ENCODE measurements at regions not wholly inside any gene's neighbourhood (a gene's known extent, or its start where the extent isn't known, plus 50 kb on each side); places are given as distances from the start of the nearest gene placed in this dataset.

DNA sequence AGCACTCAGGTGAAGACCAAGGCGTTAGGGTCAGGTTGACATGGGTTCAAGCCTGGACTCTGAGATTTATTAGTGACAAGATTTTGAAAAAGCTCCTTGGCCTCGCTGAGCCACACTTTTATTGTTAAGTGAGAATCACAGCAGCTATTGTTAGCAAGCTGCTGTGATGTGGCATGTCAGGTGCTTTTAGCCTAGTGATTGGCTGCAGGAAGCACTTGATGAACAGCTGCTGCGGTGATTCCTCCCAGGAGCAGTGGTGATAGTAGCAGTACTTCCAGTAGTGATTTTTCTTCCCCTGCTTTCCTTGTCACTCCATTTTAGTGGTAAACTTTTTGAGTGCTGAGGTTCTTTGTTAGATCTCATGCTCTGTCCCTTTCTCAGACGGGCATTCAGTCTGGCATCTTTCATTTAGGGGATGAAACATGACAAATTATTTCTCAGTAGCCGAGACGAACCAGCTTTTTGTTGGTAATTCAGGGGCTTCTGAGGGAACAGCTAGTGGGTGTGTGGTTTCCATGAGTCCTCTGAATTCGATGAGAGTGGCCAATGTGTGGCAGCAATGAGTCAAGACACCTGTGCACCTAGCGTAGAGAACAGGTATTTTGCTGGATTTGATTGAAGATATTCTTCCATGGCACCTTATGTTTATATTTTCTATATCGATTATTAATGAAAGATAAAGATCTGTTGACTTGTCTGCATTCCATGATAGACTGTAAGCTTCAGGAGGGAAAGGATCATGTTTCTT lies 696.7 kb downstream of the DHX35 start:
- no peak for DNase-seq

DNA sequence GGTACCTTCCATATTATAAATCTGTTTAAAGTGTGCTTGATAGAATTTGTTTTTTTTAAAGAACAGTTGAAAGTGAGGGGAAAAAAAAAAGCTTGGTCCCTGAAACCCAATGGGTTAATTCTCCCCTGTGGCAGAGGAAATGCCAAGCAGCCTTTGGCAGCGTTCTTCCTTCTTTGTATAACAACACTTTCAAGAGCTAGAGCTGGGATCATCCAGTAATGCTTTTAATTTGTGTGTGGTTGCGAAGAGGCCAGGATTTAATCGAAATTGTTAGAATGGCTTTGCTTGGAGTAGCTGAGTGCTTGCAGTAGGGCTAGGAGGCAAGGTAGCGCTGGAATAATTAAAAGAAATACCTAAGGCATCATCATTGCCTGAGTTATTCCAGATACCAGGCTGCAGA lies 692.0 kb downstream of the DHX35 start:
- no peak for DNase-seq

DNA sequence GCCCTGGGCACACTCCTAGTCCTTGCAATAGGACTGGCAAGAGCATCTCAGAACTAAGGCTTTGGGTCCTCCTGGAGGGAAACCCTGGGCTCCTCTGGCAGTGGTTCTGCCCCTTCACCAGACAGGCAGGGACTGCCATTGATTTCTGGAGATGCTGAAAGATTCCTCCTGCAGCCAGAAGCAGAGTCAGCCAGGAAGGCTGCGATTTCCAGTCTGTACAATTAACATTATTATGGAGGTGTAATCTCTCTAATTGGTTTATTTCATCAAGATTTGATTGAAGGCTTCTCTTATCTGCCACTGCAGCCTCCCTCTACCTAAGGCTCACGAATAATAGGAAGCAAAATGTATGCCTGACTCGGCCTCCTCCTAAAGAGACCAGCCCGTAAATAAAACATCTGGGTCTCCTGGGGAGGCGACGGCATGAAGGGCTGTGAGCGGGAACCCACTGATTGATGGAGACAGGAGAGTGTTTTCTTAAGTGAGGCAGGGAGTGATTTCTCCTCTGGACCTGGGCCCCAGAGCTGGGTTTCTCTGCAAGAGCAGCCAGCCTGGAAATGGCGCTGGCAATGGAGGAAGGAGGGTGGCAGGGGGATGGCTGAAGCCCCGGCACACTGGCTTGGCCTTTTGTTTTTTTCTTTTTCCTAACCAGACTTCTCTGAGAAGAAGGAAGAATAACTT lies 689.6 kb downstream of the DHX35 start:
- DNase-seq, result no peak

DNA sequence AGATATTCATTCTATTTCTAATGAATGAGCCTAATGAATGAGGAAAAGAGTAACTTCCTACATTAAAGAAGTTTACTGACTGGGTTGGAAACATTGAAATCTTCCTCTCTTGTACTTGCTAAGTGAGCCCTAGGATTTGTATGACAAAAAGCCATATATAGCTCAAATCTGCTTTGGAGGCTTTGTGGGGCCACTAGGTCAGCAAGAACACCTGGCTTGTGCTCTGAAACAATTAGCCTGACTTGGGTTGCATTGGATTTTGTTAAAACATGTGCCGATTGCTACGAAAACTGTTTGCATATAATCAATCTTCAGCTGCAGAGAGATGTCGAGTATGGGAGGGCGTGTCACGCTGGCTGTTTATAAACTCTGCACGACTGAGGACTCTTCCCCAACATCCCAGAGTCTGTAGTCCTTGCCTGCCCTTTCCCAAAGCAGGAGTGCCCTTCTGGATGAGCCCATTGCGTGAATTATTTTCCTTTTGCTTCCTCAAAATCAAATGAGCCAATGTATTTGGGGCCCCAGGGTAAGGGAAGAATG lies 684.8 kb downstream of the DHX35 start:
- DNase-seq, result no peak

DNA sequence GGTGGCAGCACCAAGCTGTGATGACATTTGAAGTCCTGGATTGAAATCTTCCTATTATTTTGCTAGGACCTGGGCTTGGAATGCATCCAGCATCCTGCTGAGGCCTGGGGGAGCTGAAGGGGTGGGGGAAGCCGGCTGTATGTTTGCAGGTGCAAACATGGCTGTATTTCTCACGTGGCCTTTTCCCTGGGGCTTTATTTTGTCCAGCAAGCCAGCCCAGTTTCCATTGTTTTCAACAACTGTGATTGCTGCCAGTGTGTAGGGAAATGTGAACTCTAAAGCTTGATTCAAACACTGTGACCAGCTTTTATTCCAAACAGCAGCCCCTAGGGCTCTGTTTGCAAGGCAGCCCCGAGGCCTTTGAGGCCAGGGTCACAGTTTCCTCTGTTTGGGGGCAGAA lies 683.0 kb downstream of the DHX35 start:
- no peak for DNase-seq

DNA sequence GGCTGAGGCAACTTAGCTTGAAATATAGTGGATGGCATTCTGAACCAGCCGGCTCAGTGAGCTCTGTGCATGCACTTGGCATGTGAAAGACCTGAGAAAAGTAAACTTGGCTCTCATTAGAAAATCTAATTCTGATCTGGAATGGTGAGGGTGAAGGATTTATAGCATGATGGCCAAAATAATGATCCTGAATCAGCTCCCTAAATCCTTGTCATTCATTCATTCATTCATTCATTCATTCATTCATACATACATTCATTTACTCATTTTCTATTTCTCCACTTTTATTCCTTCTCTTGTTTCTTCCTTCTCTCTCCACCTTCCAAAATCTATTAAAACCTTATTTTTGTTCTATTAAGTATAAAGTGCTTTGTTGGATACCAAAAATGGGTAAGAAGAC lies 681.1 kb downstream of the DHX35 start:
- no peak for DNase-seq

DNA sequence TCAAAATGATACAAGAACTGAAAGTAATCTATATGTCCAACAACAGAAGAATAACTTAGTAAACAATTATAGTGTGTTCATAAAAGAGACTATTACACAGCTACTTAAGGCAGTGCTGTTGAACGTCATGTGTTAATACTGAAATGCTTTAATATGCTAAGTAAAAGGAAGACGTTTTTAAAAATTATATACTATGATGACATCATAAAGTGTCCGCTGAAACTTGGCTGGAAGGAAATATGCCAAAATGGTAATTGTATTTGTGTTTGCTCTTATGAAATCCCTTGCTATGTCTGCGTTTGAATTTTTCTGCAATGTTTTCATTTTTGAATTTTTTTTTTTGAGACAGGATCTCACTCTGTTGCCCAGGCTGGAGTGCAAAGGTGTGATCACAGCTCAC lies 679.3 kb downstream of the DHX35 start:
- no peak for DNase-seq

DNA sequence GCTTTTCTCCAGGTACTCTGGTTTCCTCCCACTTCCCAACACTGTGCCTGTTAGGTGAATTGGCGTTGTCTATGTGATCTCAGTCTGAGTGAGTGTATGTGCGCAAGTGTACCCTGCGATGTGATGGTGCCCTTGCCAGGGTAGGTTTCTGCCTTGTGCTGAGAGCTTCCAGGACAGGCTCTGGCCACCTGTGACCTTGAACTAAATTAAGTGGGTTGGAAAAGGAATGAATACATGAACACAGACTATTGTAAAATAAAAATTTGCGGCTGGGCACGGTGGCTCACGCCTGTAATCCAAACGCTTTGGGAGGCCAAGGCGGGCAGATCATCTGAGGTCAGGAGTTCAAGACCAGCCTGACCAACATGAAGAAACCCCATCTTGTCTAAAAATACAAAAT lies 678.0 kb downstream of the DHX35 start:
- DNase-seq, result no peak

DNA sequence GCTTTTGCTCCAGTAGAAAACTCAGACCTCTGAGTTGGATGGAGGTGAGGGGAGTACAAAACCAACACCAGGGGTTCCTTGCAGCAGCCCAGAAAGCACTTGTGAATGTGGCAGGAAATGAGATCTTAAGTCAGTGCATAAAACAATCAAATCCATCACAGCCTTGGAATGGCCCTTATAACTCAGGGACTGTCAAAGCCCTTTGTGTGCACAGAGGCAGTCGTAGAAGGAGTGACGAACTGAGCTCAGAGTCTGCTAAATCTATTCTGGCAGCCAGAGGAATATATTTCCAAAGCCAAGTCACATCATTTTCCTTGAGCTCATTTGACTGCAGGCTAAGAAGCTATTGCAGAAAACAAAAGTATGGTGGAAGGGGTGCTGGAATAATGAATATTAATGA lies 676.6 kb downstream of the DHX35 start:
- DNase-seq, result no peak

DNA sequence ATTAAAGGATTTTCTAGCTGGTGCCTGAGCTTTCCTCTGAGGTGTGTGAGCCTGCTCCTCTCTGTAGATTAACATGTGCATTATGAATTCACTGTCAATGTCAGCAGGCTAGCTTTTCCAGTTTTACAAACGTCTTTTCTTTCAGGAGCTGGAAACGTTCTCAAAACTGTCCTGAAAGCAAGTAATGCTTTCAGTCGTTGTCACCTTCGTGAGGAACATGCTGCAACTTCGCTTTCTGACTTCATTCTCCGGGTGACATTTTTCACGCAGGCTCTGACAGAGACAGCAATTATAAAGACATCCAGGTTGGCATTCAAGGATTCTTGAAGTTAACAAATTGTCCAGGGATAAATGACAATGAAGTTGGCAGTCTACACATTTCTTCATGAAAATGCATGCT lies 671.5 kb downstream of the DHX35 start:
- DNase-seq, result no peak

DNA sequence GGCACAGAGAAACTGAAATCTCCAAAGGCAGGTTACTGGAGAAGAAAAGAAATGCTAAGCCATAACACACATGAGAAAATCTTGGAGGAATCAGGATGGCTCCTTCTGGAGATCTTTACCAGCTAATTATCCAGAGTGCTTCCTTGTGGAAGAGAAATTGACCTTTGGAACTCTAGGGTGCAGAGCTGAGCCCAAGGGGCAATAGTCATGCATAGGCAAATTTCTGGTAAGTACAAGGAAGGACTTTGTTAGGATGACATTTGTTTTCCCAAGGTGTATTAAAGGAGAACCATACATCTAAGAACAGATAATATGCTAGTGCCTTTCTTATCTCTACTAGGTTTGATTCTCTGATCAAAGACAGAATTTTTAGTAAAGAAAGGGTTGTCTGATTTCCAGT lies 670.6 kb downstream of the DHX35 start:
- no peak for DNase-seq

DNA sequence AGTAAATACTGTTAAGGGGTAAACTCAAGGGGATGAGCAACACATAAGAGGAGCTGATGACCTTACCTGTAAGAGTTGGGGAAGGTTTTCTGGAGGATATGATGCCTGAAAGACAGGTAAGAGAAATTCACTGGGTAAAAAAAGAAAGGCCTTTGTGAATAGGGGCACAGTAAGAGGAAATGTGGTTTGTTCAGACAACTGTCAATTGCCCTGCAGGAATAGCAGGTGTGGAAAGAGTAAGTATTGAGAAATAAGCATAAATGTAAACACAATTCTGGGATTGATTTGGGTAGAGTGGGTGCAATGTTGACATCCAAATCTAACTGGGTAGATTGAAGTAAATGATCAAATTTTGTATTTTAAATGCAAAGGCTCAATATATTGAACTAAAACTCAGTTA lies 670.0 kb downstream of the DHX35 start:
- no peak for DNase-seq

DNA sequence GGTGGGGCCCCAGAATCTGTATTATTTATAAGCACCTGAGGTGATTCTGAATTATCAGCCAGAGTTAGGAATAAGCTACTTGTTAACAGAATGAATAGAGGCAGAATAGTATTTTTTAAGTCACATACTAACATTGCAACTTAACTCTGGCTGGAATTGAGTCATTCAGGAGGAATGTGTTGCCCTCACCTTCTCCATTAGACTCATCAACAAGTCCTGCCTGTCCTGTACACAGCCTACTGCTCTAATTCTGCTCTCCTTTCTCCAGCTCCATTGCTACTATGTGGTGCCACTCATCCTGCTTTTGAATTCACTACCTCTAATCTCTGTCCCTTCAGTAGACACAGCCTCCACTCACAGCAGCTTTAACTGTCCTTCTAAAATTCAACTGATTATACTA lies 669.4 kb downstream of the DHX35 start:
- DNase-seq, result no peak

DNA sequence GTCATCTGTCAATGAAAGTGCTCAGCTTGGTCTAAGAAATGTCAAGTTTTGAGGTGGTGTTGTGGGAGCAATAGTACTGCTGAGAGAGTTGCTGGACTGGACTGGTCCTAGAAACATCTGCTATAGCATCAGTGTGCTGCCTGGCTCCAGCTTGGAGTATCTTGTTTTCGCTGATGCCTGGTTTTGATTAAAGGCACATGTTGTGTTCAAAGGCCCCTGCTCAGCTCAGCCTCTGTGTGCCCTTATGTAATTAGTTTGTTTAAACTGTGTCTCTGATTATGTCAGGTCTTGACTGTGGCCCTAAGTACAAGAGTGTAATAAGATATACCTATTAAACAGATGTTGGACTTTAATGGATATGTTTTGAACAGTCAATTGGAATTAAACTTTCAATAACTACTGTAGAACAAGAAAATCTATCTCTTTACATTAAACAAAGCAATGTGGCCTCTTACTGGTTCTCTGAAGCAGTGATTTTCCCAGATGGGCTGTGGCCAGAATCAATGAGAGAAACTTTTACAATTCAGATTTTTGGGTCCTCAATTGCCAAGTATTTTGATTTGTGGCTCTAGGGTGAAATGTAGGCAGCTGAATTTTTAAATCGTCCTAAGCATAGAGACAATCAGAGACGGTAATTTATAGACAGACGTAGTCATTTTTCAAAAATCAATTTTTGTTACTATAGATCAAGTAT lies 668.2 kb downstream of the DHX35 start:
- no peak for DNase-seq

DNA sequence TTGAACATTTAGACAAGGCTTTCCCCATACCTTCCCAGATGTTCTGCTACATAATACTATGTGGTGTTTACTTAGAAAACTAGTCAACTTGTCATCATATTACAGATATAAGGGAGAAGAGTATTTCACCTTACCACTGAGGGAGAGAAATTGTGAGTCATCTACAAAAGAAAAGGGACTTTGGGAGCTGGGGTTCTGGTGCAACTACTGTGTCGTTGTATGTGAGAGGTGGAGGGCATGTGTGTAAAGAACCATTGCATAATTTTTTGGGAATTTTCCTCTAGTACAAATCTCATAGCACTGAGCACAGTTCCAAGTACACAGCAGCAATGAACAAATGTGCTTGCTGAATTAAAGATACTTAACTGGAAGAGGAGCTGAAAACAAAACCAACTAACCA lies 665.6 kb downstream of the DHX35 start:
- no peak for DNase-seq

DNA sequence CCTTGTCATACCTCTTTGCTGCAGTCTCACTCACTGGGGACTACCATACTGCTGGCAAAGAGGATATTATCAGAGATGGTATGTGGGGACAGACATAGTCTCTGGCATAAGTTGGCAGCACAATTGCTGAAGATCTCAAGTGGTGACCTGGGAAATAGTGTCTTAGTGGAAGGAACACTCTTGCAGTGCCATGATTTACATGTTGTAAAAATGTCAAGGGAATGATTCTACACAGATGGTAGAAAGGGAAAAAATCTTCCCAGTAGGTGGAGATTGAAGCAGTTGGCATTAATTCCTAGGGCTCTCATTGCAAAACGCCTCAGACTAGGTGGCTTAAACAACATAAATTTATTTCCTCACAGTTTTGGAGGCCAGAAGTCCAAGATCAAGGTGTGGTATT lies 662.2 kb downstream of the DHX35 start:
- no peak for DNase-seq

DNA sequence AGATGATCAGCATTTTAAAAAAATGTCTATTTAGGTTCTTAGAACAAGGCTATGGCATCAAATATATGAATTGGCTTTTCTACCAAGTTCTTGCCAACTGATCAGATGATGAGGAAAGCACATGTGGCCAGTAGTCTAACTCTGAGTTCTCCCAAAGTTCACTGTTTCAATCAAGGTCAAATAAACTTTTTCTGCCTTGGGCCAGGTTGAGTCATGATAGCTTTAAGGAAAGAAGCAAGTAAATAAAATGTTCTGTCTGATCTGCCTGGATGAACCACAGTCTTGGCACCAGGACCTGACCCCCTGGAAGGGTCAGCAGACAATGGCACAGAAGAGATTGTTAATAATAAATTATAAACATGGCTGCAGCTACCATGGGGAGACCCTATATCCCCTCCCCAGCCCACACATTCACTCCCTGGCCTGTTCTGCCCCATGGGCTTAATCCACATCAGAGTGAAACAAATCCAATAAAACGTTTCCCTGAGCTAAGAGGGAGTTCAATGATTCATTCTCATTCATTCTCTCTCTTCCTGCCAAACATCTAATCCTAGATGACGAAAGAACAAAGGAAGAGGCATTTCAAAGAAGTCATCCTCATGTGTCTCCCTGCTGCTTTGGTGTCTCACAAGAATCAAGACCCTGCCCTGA lies 661.6 kb downstream of the DHX35 start:
- no peak for DNase-seq

DNA sequence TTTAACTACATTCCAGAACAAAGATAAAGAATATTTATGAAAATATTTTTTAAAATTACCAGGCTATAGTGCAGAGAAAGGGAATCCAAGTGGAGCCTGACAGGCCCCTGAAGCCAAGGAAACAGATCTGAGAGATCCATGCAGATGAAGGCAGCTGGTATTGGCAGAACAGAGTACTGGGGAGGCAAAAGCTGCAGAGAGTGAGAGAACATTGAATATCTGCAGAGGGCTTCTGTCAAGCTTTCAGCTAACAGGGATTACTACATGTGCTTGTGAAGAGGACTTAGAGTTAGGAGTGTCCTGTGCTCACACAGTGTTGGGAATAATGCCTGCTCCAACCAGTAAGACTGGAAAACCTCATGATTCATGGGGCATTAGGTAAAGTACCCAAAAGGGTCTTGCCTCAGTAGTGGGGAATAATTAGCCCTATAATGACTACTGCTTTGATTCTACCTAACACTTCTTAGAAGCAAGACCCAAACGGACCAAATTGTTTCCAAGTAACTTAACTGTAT lies 657.2 kb downstream of the DHX35 start:
- DNase-seq, result no peak

DNA sequence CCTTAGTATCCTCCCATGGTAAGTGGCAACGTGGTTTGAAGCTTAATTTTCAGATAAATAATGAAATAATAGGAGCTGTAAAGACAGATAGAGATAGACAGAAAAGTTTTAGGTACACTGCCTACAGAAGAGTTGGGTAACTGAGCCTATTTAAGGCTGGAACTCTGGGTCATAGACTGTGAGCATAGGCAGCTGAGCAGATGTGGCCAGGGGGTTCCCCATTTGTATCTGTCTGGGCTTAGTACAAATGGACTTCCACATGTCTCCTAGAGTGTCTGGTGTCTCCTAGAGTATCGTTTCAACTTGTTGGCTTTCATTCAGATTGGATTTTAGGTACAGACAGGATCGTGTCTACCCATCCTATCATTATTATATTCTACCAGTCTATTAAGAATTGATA lies 649.8 kb downstream of the DHX35 start:
- peak; percentile 30 for DNase-seq

DNA sequence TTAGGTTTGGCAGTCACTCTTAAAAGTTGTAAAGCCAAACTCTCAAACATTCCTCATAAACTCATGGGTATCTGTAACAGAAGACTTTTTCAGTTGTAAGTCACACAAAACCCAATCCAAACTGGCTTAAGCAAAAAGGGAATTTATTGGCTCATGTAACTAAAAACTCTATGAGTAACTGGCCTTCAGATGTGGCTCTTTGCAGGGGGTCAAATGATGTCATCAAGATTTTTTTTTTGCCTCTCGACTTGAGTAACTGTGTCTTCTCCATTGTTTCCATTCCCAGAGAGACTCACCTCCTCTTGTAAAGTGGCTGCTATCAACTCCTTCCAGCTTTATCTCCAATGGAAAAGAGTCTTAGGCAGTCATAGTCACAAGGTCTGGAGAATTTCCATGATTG lies 645.0 kb downstream of the DHX35 start:
- peak; percentile 43 for DNase-seq

DNA sequence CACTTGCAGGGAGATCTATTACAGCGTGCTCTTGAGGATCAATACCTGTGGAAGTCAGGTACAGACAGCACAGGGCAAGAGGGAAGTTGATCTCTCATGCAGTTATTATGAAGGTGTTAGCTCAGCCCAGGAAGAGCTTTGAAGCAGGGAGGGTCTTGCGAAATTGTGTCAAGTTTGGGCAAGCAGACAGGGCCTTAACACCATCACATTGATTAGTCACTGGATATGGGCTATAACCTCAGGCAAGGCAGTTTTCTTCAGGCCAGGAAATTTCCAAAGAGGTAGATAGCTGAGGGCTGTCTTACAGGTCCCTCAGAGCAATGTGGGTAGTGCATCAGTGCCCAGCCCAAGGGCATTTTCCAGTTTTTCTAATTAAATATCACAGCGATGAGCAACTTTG lies 643.8 kb downstream of the DHX35 start:
- peak; percentile 81 for DNase-seq

DNA sequence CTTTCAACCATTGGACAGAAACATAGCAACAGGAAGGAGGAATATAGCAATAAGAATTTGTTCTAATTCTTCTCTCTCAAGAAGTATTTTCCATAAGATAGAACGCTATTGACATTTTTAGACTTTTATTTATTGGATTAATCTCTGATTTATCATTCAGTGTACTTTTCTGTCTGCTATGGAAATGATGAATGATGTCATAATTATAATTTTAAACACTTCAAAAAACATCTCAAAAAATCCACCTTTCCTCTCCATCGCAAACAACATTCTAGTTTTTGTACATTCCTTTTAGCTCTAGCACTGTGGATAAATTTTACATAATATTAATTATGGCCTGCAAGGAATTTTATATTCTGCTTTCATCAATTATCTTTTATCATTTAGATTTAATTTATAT lies 643.2 kb downstream of the DHX35 start:
- DNase-seq, result no peak

DNA sequence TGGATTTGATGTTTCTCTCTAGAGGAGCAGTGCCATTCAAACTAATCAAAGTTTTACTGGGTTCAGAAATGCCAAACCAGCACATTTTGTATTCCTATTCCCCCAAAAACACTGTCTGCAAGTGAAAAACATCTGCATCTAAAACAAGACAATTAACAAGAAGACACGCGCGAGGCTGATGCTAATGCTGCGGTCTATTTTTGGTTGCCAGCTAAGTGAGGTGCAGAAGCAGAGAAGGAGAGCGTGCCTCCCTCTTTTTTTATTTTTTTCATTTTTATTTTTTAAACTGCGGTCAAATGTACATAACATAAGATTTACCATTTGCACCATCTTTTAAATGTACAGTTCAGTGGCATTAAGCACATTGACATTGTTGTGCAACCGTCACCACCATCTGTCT lies 641.1 kb downstream of the DHX35 start:
- DNase-seq, result peak; percentile 98

Data from MV-4-11 (cell line).